C4-2B (cell line): ENCODE measurements at regions not wholly inside any gene's neighbourhood (a gene's known extent, or its start where the extent isn't known, plus 50 kb on each side); places are given as distances from the start of the nearest gene placed in this dataset.

ENCODE experiments used
- ZFX ChIP-seq: fragments of 450-650 bp; IDR thresholded peaks from 2 replicates; pipeline ENCODE4 v1.6.1; 2017
- TF ChIP-seq, protein P1 (sequence below): fragments of 450-650 bp; conservative IDR thresholded peaks from 2 replicates; pipeline ENCODE4 v1.5.1; 2017; ENCODE audit warnings: mild to moderate bottlenecking

DNA sequence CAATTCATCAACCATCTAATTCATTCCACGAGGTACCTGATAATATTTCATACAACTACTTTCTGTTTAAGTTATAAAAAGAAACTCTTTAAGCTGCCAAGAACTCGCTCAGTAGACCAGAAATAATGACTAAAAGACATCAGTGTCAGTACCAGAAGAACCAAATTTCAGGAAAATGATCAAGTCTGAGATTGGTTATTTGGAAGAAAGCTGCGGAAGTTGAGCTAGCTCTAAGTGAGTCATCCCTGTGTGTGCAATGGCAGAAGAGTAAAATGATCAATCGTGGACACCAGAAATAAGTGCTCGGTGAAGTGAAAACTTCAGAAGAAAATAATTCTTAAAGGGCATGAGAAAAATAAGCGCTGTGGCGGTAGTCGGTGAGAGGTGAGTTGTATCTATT lies 933.2 kb upstream of the CHORDC1 start:
- TF ChIP-seq, protein P1, sequence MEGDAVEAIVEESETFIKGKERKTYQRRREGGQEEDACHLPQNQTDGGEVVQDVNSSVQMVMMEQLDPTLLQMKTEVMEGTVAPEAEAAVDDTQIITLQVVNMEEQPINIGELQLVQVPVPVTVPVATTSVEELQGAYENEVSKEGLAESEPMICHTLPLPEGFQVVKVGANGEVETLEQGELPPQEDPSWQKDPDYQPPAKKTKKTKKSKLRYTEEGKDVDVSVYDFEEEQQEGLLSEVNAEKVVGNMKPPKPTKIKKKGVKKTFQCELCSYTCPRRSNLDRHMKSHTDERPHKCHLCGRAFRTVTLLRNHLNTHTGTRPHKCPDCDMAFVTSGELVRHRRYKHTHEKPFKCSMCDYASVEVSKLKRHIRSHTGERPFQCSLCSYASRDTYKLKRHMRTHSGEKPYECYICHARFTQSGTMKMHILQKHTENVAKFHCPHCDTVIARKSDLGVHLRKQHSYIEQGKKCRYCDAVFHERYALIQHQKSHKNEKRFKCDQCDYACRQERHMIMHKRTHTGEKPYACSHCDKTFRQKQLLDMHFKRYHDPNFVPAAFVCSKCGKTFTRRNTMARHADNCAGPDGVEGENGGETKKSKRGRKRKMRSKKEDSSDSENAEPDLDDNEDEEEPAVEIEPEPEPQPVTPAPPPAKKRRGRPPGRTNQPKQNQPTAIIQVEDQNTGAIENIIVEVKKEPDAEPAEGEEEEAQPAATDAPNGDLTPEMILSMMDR: no peak
- TF ChIP-seq ZFX: no peak
